Activated T-cell treated with anti-CD3 and anti-CD28 coated beads, Interleukin-2, amount 50 U/mL, for 4 hours (primary cell): ENCODE measurements at regions not wholly inside any gene's neighbourhood (a gene's known extent, or its start where the extent isn't known, plus 50 kb on each side); places are given as distances from the start of the nearest gene placed in this dataset.

ENCODE experiments used
- ATAC-seq, 2 donors: fragments of 200-7000 bp; cut with Tn5 transposase; one replicate each; pipeline ENCODE4 v1.10.0; 2021
- DNase-seq: peaks from one replicate; pipeline ENCODE4 v3.0.0-alpha.2; 2020
- H3K27me3 Mint-ChIP-seq: one replicate; pipeline ENCODE4 v1.8.0; 2021; ENCODE audit warnings: low read depth, mixed read lengths
- H3K36me3 Mint-ChIP-seq: one replicate; pipeline ENCODE4 v1.8.0; 2022; ENCODE audit warnings: mixed read lengths; ENCODE audit not compliant: insufficient read depth
- H3K4me1 Mint-ChIP-seq: one replicate; pipeline ENCODE4 v1.8.0; 2021; ENCODE audit warnings: low read depth, mixed read lengths
- H3K4me3 Mint-ChIP-seq: one replicate; pipeline ENCODE4 v1.8.0; 2021; ENCODE audit warnings: mild to moderate bottlenecking, moderate library complexity, mixed read lengths
- H3K9me3 Mint-ChIP-seq: one replicate; pipeline ENCODE4 v1.8.0; 2021; ENCODE audit warnings: mixed read lengths

DNA sequence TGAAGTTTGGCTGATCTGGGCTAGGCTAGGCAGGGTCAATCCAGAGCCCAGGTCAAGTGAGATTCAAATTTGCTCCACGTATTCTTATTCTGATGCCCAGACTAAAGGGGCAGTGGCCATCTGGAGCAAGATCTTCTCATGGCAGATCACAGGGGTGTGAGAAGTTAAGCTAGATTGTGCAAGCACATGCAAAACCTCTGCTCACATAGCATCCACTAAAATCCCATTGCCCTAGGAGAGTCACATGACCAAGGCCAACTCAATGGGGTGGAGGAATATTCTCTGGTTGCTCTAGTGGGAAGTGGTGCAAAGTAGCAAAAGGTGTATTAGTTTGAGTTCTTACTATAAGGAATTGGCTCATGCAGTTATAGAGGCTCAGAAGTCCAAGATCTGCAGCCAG lies 318.4 kb upstream of the ASIC2 start:
- H3K27me3 Mint-ChIP-seq: peaks cover 3% of the 10 kb centered on the region
- no peak for ATAC-seq
- no peaks in the 10 kb centered on the region for H3K36me3 Mint-ChIP-seq
- no peak for DNase-seq
- no peak overlapping the region for H3K4me3 Mint-ChIP-seq
- H3K9me3 Mint-ChIP-seq: no peaks in the 10 kb centered on the region
- no peaks in the 10 kb centered on the region for H3K4me1 Mint-ChIP-seq

DNA sequence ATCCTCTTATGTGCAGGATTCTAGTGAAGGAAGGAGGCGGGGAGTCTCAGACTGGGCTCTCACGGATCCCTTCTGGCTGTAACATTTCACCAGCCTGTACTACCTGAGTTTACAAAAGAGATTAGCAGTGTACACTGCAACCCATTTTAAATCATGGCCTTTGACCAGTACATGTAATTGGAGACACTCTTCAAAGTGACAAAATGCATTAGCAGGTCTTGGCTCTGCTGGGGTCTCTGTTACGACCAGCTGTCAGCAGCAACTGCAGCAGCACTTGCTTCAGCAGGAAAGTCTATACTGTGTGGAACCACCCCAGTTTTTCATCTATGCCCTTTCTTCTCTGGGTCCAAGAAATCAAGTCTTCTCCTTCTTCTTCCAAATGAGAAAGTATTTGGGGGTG lies 322.8 kb upstream of the ASIC2 start:
- ATAC-seq (no peak), DNase-seq (no peak)
- Mint-ChIP-seq H3K9me3 (no peaks in the 10 kb centered on the region), H3K4me1 (no peaks in the 10 kb centered on the region), H3K36me3 (no peaks in the 10 kb centered on the region), H3K27me3 (peaks cover 5% of the 10 kb centered on the region), H3K4me3 (no peak overlapping the region)

DNA sequence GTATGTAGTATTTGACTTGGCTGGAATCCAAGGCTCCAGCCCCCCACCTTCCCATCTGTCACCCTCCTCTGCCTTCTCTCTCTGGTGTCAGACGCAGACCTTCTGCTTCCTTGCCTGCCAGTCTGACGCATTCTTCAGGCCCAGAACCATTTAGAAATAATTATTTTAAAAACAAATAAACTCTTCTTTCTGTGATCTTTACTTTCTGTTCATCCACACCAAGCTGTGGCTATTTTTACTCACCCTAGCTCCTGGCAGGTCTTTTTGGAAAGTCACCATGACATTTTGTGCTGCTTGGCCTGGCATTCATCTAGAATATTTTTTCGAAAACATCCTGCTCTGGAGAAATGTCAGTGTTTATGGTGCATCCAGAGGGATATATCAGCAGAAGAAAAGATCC lies 330.7 kb upstream of the ASIC2 start:
- peaks cover 4% of the 10 kb centered on the region for H3K9me3 Mint-ChIP-seq
- H3K4me1 Mint-ChIP-seq: no peaks in the 10 kb centered on the region
- H3K4me3 Mint-ChIP-seq: no peak overlapping the region
- DNase-seq: no peak
- peaks cover 2% of the 10 kb centered on the region for H3K27me3 Mint-ChIP-seq
- ATAC-seq: no peak
- no peaks in the 10 kb centered on the region for H3K36me3 Mint-ChIP-seq

DNA sequence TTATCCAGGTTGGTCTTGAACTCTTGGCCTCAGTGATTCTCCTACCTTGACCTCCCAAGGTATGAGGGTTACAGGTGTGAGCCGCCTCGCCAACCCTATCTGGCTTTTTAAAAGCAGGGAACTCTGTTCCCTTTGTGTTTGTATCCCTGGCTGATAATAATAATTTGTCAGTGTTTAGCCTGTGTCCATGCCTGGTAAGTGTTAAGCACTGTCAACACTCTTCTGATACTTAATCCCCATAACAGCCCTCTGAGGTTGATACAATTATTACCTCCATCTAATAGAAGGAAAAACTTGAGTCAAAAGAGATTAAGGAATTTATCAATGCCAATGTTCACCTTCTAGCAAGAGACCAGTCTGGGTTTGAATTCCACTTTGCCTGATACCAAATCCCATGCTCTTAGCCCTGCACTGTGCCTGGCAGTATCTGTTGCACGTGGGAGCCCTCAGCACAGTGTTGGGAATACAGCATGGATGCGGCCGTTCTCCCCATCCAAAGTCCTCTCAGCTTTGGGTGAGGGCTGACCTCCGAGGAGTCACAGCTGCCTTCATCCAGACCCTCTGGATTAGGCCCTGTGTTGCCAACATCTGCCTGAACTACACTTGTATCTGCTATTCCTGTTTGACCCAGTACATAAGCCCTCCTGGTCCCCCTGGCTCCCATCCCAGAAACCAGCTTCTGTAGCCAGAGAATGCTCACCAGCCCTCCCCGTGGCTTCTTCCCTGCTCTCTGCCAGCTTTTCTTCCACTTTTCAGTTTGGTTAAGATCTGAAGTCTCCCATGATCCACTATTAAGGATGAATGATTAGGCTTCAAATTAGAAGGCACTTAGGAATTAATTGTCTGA lies 335.6 kb upstream of the ASIC2 start:
- H3K27me3 Mint-ChIP-seq: peaks cover 7% of the 10 kb centered on the region
- no peak for DNase-seq
- H3K9me3 Mint-ChIP-seq: peaks cover 19% of the 10 kb centered on the region
- ATAC-seq: no peak
- no peaks in the 10 kb centered on the region for H3K36me3 Mint-ChIP-seq
- no peak overlapping the region for H3K4me3 Mint-ChIP-seq
- no peaks in the 10 kb centered on the region for H3K4me1 Mint-ChIP-seq

DNA sequence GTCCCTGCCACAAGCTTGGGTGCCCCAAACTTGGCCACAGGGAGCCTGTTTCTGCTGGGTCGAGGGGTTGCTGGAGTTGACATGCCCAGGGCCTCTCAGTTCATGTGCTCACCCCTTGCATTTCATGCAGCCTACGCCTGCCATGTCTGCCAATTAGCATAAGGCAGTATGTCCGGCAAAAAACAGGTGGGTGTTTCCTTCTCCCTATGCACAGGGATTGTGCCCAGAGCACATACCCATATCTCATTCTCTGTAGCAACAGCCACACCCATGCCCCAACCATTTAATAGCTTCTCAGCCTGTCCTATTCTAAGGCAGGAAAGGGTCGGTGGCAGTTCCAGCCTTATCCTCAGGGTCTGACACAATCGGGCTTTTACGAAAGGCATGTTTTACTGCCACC lies 340.4 kb upstream of the ASIC2 start:
- Mint-ChIP-seq H3K36me3 (no peaks in the 10 kb centered on the region), H3K9me3 (peaks cover 30% of the 10 kb centered on the region), H3K4me3 (no peak overlapping the region), H3K4me1 (peaks cover 8% of the 10 kb centered on the region), H3K27me3 (peaks cover 8% of the 10 kb centered on the region)
- DNase-seq (no peak), ATAC-seq (no peak)

DNA sequence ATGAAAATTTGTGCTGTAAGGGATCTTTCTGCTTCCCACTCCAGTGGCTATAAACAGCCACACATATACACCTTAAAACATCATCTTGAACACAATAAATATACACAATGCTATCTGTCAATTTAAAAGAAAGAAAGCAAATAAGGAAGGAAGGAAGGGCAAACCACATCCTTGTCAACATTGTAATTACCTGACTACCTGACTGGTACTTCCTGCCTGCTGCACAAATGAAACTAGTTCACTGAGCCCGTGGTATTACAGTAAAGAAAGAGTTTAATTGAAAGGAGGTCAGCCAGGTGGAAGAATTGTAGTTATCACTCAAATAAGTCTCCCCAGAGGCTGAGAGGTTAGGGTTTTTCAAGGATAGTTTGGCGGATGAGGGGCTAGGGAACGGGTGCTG lies 344.4 kb upstream of the ASIC2 start:
- no peak for DNase-seq
- no peak overlapping the region for H3K4me3 Mint-ChIP-seq

DNA sequence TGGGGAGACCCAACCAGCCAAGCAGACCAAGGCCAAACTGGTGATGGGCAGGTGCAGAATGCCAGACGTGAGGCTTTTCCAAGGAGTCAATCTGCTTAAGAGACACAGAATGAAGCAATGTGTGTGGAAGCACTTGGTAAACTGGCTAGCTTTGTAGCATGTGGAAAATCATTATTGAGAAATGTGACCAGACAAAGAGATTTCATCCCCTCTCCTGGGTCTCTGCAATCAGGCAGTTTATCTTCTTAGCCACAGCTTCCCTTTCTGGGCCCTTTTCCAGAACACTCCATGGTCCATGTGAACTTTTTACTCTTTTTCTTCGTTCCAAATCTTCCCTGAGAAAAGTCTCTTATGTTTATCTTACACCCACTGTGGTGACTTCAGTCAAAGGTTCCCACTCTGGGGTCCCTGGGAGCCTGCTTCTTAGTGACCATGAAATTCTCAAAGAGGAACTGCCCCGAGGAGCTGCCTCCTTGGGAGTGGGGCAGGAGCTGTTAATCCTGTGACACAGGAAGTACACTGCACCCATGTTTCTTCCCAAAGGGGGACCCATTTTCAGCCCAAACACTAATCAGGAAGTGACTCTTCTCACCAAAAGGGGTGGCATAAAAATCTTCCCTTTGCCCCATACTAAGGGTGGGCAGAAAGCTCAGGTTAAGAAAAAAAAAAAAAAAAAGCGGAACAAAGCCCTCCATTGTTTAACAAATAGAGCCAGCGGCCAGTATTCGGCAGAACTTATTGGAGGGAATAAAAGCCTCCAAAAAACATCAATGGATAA lies 346.2 kb upstream of the ASIC2 start:
- Mint-ChIP-seq H3K4me1 (peaks cover 8% of the 10 kb centered on the region), H3K4me3 (no peak overlapping the region)
- no peak for ATAC-seq

More for the DNA sequence above, 344.4 kb upstream of the ASIC2 start:
- no peak for ATAC-seq
- Mint-ChIP-seq H3K27me3 (peaks cover 7% of the 10 kb centered on the region), H3K9me3 (peaks cover 19% of the 10 kb centered on the region), H3K36me3 (no peaks in the 10 kb centered on the region), H3K4me1 (peaks cover 8% of the 10 kb centered on the region)

DNA sequence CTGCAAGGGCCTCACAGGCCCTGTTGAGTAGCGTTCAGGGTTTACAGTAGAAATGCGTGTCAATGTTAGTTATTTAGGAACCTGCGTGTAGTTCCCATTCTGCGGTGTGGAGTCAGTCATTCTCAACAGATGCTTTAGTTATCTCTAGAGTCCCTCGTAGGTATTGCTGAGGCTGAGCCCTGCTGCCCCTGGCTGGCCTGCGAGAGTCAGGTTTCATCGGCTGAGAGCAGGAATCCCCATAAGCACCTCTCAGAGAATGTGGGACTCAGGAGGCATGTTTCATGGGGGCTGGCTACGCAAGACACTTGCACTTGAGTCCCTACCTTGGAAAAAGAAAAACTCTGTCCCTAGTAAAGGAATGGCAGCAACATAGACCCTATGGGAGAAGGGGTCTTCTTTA lies 347.5 kb upstream of the ASIC2 start:
- Mint-ChIP-seq H3K36me3 (no peaks in the 10 kb centered on the region), H3K4me3 (no peak overlapping the region), H3K9me3 (peaks cover 19% of the 10 kb centered on the region), H3K27me3 (peaks cover 8% of the 10 kb centered on the region), H3K4me1 (peaks cover 8% of the 10 kb centered on the region)
- ATAC-seq (no peak), DNase-seq (no peak)

More for the DNA sequence above, 346.2 kb upstream of the ASIC2 start:
- H3K27me3 Mint-ChIP-seq: peaks cover 4% of the 10 kb centered on the region
- H3K9me3 Mint-ChIP-seq: peaks cover 19% of the 10 kb centered on the region
- no peak for DNase-seq
- no peaks in the 10 kb centered on the region for H3K36me3 Mint-ChIP-seq

DNA sequence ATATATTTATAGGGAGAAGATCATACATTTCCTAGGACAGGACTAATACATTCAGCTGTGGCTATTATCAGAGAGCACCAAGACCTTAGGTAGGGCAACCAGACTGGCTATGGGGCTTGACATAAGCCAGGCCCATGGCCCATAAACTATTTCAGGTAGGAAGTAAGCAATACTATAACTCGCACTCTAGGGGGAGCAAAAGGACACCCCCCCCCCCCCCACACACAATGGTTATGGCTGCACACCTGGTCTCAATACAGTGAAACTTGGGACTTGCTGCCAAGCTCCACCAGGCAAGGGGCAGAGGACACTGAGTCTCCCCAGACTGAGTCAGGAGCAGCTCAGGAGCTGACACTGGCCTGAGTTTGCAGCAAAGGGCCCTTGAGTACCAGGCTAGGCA lies 348.9 kb upstream of the ASIC2 start:
- H3K36me3 Mint-ChIP-seq: no peaks in the 10 kb centered on the region
- no peak overlapping the region for H3K4me3 Mint-ChIP-seq

DNA sequence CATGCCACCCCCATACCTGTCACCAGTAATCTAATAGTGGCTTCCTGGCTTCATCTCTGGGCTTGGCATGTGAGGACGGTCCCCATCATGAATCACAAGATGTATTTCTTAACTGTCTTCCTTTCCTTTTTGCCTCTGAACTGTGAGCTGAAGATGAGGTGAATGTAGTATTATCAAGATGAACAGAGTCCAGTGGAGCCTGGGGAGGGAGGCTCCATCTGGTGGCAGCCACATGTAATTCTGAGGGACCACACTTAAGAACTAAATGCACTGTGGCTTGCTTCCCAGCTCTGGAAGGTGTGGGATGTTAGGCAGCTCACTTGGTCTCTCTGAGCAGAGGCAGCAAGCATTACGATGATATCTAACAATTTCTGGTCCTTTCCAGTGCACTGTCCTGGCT lies 354.9 kb upstream of the ASIC2 start:
- Mint-ChIP-seq H3K9me3 (no peaks in the 10 kb centered on the region), H3K4me1 (no peaks in the 10 kb centered on the region), H3K4me3 (no peak overlapping the region), H3K36me3 (no peaks in the 10 kb centered on the region), H3K27me3 (peaks cover 15% of the 10 kb centered on the region)
- DNase-seq: no peak
- ATAC-seq: no peak

More for the DNA sequence above, 348.9 kb upstream of the ASIC2 start:
- no peak for DNase-seq
- ATAC-seq: no peak
- Mint-ChIP-seq H3K27me3 (peaks cover 16% of the 10 kb centered on the region), H3K4me1 (peaks cover 8% of the 10 kb centered on the region), H3K9me3 (peaks cover 15% of the 10 kb centered on the region)

DNA sequence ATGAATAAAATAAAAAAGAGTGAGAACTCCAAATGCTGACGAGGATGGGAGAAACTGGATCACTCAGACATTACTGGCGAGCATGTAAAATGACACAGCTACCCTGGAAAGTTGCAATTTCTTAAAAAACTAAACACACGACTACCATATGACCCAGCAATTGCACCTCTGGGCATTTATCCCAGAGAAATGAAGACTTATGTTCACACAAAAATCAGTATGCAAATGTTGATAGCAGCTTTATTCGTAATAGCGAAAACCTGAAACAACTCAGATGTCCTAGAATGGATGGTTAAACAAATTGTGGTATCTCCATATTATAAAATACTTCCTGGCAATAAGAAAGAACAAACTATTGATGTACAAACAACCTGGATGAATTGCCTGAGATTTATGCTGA lies 357.2 kb upstream of the ASIC2 start:
- Mint-ChIP-seq H3K36me3 (no peaks in the 10 kb centered on the region), H3K9me3 (no peaks in the 10 kb centered on the region), H3K27me3 (peaks cover 12% of the 10 kb centered on the region), H3K4me1 (no peaks in the 10 kb centered on the region), H3K4me3 (no peak overlapping the region)
- no peak for ATAC-seq
- DNase-seq: no peak

DNA sequence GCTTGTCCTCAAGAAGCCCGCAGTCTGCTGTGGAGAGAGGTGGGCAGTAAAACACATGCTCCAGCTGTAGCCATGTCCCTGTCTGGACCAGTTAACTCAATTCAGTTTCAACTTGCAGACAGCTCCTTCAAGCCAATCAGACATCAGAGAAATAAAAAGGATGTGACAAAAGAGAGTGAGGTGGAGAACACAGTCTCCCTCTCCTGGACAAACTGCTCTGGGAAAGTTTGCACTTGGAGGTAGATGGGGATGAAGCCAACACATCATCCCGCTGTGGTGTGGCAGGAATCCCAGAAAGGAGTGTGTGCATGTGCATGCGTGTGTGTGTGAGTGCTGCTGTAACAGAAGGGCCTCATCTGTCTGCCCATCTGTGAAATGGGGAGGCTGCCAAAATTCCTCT lies 358.6 kb upstream of the ASIC2 start:
- no peak for DNase-seq
- no peak for ATAC-seq
- Mint-ChIP-seq H3K4me1 (no peaks in the 10 kb centered on the region), H3K9me3 (no peaks in the 10 kb centered on the region), H3K27me3 (peaks cover 6% of the 10 kb centered on the region), H3K36me3 (no peaks in the 10 kb centered on the region), H3K4me3 (no peak overlapping the region)

DNA sequence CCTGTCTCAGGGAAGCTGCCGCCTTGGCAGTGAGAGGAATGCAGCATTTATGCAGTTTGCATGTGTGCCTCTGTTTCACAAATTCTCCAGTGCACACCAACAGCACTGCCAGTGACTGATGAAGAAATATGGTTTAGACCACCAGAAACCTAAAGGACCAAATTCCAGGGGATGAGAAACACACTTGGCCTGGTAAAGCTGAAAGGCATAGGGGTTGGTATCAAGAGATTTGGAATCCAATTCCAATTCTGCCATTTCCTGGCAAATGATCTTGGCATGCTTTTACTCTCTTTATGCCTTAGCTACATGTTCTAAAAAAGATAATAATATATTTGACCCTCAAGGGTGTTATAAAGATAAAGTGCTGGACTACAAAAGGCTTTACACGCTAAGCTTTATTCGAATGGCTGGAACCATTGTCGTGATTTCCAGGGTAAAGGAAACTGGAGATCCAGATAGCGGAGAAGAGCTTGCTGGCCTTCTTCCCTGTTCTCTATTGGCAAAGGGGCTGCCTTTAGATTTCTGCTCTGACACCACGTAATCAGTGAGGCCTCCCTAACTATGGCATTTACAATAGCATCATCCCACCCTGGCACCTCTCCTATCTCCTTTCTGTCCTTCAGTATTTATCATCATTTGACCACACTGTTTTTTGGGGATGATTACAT lies 359.8 kb upstream of the ASIC2 start:
- no peaks in the 10 kb centered on the region for H3K36me3 Mint-ChIP-seq
- no peak for DNase-seq
- H3K9me3 Mint-ChIP-seq: no peaks in the 10 kb centered on the region
- peaks cover 2% of the 10 kb centered on the region for H3K27me3 Mint-ChIP-seq
- ATAC-seq: no peak
- H3K4me1 Mint-ChIP-seq: no peaks in the 10 kb centered on the region
- H3K4me3 Mint-ChIP-seq: no peak overlapping the region

DNA sequence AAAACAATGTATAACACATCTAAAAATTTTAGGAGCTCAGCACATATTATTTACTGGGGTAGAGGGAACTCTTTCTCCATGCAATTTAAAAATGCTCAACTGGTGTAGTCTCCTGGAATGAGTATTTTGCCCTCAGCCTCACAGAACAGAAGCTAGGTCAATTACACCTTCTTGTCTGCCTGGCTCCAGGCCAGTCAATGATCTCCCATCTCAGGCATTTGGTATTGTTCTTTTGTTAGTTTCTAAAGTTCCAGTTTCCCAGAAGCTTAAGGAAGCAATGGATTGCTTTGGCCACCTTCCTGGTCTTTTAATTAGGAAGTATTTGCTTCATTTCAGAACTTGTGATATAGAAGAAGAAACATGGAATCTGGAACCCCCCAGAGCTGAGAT lies 360.3 kb upstream of the ASIC2 start:
- no peaks in the 10 kb centered on the region for H3K4me1 Mint-ChIP-seq
- no peak overlapping the region for H3K4me3 Mint-ChIP-seq
- H3K27me3 Mint-ChIP-seq: peaks cover 2% of the 10 kb centered on the region
- DNase-seq: no peak
- no peaks in the 10 kb centered on the region for H3K9me3 Mint-ChIP-seq
- no peaks in the 10 kb centered on the region for H3K36me3 Mint-ChIP-seq
- no peak for ATAC-seq
